Bronchial epithelial cell (primary cell): ENCODE measurements at regions not wholly inside any gene's neighbourhood (a gene's known extent, or its start where the extent isn't known, plus 50 kb on each side); places are given as distances from the start of the nearest gene placed in this dataset.
A peak's percentile ranks its signal among the peaks of the same experiment; 100 is the strongest.

ENCODE experiments used
- DNase-seq: peaks from one replicate; pipeline ENCODE4 v3.0.0-alpha.2; 2010; ENCODE audit warnings: low read depth
- FAIRE-seq: peaks from 2 replicates; lab custom pipeline; 2011; peaks lifted over from hg19 to GRCh38; lab: Jason Lieb, UNC
- H3K27me3 ChIP-seq: 2 replicates; pipeline ENCODE4 v1.5.1; 2011; ENCODE audit warnings: low read length; ENCODE audit not compliant: control insufficient read depth, insufficient read depth
- H3K36me3 ChIP-seq: 2 replicates; pipeline ENCODE4 v1.5.1; 2011; ENCODE audit warnings: low read length; ENCODE audit not compliant: control insufficient read depth, insufficient read depth
- H3K4me3 ChIP-seq: 2 replicates; pipeline ENCODE4 v1.5.1; 2011; ENCODE audit warnings: mild to moderate bottlenecking, low read depth, low read length, control low read depth
- CTCF ChIP-seq: IDR thresholded peaks from 2 replicates; pipeline ENCODE4 v1.5.1; 2011; ENCODE audit warnings: mild to moderate bottlenecking, moderate library complexity, low read length, control low read depth, inconsistent platforms; ENCODE audit not compliant: insufficient read depth, severe bottlenecking

- no peak for TF ChIP-seq CTCF
Measured at GRCh38 chr6:144978208-144978607, 693.1 kb downstream of the UTRN start.

GRCh38 chr6:144986271-144986670, 701.1 kb downstream of the UTRN start:
- Histone ChIP-seq H3K4me3 (no peak overlapping the region), H3K36me3 (no peaks in the 10 kb centered on the region), H3K27me3 (no peaks in the 10 kb centered on the region)
- FAIRE-seq (no peak), DNase-seq (no peak)
- no peak for TF ChIP-seq CTCF

More at GRCh38 chr6:144978208-144978607, 693.1 kb downstream of the UTRN start:
- FAIRE-seq, result no peak
- Histone ChIP-seq H3K27me3 (no peaks in the 10 kb centered on the region), H3K36me3 (no peaks in the 10 kb centered on the region), H3K4me3 (no peak overlapping the region)
- no peak for DNase-seq

DNA sequence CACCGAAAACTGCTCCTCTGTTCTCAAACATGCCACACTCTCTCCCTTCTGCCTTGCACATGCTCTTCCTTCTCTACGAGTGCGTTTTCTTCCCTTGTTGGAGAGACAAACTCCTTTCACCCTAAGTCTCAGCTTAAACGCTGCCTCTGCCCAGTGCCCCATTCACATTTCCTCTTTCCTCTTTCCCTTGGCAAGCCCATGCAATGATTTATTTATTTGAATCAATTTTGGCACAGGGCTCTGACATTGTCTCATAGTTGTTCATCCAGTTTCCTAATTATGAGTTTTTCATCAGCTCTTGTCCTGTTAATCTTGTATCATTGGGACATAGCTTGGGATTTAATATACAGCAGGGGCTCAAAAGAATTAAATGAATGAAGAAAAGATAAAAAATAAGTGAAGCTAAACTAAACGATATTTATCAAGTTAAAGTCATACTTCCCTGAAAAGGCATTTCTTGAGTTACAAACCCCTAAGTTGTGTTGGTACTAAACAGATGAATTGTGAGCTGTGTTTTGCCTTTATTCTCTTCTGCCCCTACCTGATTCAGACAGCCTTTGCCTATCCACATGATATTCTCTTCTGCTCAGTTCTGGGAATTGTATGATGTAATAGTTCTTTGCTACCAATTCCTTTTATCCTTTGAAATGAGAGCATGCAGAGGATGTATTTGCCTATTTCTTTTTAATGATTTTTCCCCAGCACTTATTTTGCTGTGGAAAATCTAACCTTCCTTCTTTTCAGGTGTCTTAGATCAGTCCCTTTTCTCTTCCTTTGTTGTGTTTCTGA, 704.4 kb downstream of the UTRN start:
- no peak for FAIRE-seq
- DNase-seq, result peak; percentile 63
- no peak for TF ChIP-seq CTCF
- H3K4me3 ChIP-seq, result no peak overlapping the region
- H3K36me3 ChIP-seq, result no peaks in the 10 kb centered on the region
- H3K27me3 ChIP-seq, result no peaks in the 10 kb centered on the region

DNA sequence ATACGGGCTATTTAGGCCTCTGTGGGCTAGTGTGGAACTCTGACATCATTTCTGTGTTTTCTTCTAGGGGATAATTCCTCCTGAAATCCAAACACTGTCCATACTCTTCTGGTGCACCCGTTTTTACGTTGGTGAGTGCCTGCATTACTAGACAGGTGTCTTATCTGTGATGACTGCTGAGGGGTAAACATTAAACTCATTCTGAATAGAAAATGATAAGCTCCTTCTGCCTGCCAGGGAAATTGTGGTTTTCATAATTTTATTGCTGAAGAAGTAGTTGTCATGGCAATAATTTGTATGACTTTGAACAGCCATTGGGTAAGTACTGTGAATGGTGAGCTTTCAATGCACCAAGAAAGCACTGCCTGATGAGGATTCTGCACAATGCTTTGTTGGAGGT, 705.6 kb downstream of the UTRN start:
- DNase-seq (no peak), FAIRE-seq (no peak)
- Histone ChIP-seq H3K36me3 (no peaks in the 10 kb centered on the region), H3K4me3 (no peak overlapping the region), H3K27me3 (no peaks in the 10 kb centered on the region)
- no peak for TF ChIP-seq CTCF

- Histone ChIP-seq H3K4me3 (no peak overlapping the region), H3K27me3 (no peaks in the 10 kb centered on the region), H3K36me3 (no peaks in the 10 kb centered on the region)
- no peak for FAIRE-seq
- peak; percentile 46 for DNase-seq
- no peak for TF ChIP-seq CTCF
Measured at GRCh38 chr6:144993870-144994269, 708.7 kb downstream of the UTRN start.

DNA sequence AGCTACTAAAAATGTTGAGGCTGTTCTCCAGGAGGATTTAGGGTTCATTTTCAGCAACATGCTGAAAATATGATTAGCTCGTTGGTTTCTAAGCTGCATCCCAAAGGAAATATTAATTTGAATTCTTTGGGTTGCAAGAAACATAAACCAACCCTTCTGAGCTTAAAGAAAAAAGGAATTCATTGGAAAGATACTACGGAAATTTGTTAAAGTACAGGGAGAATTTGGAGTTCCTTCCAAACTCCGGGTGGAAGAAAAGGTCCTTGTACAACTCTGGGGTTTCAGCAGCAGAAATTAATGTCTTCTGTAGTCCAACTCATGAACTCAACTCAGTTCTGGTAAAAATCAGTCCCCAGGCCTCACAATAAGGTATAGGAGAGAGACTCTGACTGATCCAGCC, 712.9 kb downstream of the UTRN start:
- no peak overlapping the region for H3K4me3 ChIP-seq
- no peak for TF ChIP-seq CTCF
- FAIRE-seq, result no peak
- no peaks in the 10 kb centered on the region for H3K36me3 ChIP-seq
- no peak for DNase-seq
- no peaks in the 10 kb centered on the region for H3K27me3 ChIP-seq
